Activated CD4-positive, alpha-beta memory T cell treated with anti-CD3 and anti-CD28 coated beads for 36 hours (primary cell): ENCODE measurements at regions not wholly inside any gene's neighbourhood (a gene's known extent, or its start where the extent isn't known, plus 50 kb on each side); places are given as distances from the start of the nearest gene placed in this dataset.
"Not testable (repeated sequence)": the region's sequence is repeated elsewhere in the genome, so short reads cannot be mapped to it uniquely, and the experiment has no call there.

Experiments used
- CTCF ChIA-PET: fragments of 350-600 bp; sonication (Branson Sonifier 250); formaldehyde crosslinking; loops from one replicate; lab custom pipeline; 2021; ENCODE audit warnings: antibody characterized with exemption, inconsistent platforms; lab: Charles Lee
- POLR2A ChIA-PET: fragments of 350-600 bp; sonication (Branson Sonifier 250); formaldehyde crosslinking; loops from one replicate; lab custom pipeline; 2021; ENCODE audit warnings: antibody characterized with exemption; lab: Charles Lee
- DNase-seq: peaks from one replicate; pipeline ENCODE4 v3.0.0-alpha.2; 2020
- H3K27ac Mint-ChIP-seq: one replicate; pipeline ENCODE4 v1.8.0; 2021; ENCODE audit warnings: mixed read lengths
- H3K27me3 Mint-ChIP-seq: one replicate; pipeline ENCODE4 v1.8.0; 2021; ENCODE audit warnings: mixed read lengths
- H3K36me3 Mint-ChIP-seq: one replicate; pipeline ENCODE4 v1.8.0; 2021; ENCODE audit warnings: mixed read lengths
- H3K4me1 Mint-ChIP-seq: one replicate; pipeline ENCODE4 v1.8.0; 2021; ENCODE audit warnings: low read depth, mixed read lengths
- H3K4me3 Mint-ChIP-seq: one replicate; pipeline ENCODE4 v1.8.0; 2021; ENCODE audit warnings: mild to moderate bottlenecking, mixed read lengths
- H3K9me3 Mint-ChIP-seq: one replicate; pipeline ENCODE4 v1.8.0; 2021; ENCODE audit warnings: mixed read lengths
- intact Hi-C: fragments of 100-400 bp; cut with micrococcal nuclease; formaldehyde crosslinking; loops from one replicate; pipeline ENCODE4 v1.15.1; 2023

GRCh38 chr4:97325751-97326150 lies 817.5 kb downstream of the STPG2 start:
- intact Hi-C loops, H3K4me1 Mint-ChIP-seq, POLR2A ChIA-PET, CTCF ChIA-PET, H3K27ac Mint-ChIP-seq, DNase-seq, H3K27me3 Mint-ChIP-seq, H3K36me3 Mint-ChIP-seq, H3K4me3 Mint-ChIP-seq: not testable (repeated sequence)
- peaks cover 20% of the 10 kb centered on the region for H3K9me3 Mint-ChIP-seq

DNA sequence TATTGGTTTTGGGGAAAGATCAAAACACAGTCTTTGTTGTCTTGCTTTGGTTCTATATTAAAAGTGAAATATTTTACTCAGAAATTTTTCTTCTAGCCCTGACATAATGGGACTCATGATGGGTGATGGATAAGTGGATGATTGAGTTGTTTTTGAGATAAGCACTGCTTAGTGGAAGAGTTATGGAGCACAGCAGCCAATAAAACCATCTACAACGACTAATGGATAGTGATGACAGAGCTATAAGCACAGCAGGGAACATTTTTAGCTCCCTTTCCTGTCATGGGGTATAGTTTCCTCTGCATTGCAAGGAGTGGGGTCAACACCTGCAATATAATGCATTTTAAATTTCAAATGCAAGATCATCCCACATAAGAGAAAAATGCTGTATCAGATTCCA lies 812.4 kb downstream of the STPG2 start:
- Mint-ChIP-seq H3K27ac (no peak overlapping the region), H3K4me3 (no peak overlapping the region), H3K36me3 (no peaks in the 10 kb centered on the region), H3K9me3 (peaks cover 11% of the 10 kb centered on the region), H3K27me3 (no peaks in the 10 kb centered on the region), H3K4me1 (no peaks in the 10 kb centered on the region)
- no peak for DNase-seq
- intact Hi-C loops = no loop called here
- POLR2A ChIA-PET = no interaction called here
- CTCF ChIA-PET = no interaction called here

DNA sequence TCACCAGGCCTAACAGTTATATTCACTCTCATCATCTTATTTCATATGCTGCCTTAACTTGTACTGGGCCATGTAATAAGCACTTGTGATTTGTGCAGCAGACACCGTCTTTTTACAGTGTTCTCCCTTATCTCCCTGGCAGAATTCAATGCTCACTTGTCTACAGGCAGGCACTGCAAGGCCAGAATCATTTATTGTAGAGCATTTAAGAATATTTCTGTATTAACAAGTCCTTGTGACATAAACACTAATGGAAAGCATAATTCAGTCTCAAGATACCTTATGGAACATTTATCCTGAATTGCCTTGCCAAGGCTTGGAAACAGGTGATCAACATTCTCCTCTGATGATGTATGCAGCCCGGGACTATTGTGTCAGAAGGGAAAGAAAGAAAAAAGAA lies 808.9 kb downstream of the STPG2 start:
- Mint-ChIP-seq H3K9me3 (peaks cover 22% of the 10 kb centered on the region), H3K4me1 (no peaks in the 10 kb centered on the region), H3K36me3 (no peaks in the 10 kb centered on the region), H3K27me3 (no peaks in the 10 kb centered on the region), H3K4me3 (no peak overlapping the region), H3K27ac (no peak overlapping the region)
- ChIA-PET POLR2A (no interaction called here), CTCF (no interaction called here)
- no peak for DNase-seq
- intact Hi-C loops = no loop called here

GRCh38 chr4:97349468-97350186 lies 793.6 kb downstream of the STPG2 start:
- H3K27ac Mint-ChIP-seq = no peak overlapping the region
- H3K9me3 Mint-ChIP-seq = no peaks in the 10 kb centered on the region
- DNase-seq = no peak
- H3K4me3 Mint-ChIP-seq = no peak overlapping the region
- no peaks in the 10 kb centered on the region for H3K36me3 Mint-ChIP-seq
- H3K27me3 Mint-ChIP-seq = no peaks in the 10 kb centered on the region
- intact Hi-C loops = no loop called here
- ChIA-PET CTCF (interaction anchor here (0.7 kb wide), 1 partner anchor 11 kb away, joined by 3 read pairs; no protein-coding TSS in a partner anchor), POLR2A (no interaction called here)
- H3K4me1 Mint-ChIP-seq = no peaks in the 10 kb centered on the region

DNA sequence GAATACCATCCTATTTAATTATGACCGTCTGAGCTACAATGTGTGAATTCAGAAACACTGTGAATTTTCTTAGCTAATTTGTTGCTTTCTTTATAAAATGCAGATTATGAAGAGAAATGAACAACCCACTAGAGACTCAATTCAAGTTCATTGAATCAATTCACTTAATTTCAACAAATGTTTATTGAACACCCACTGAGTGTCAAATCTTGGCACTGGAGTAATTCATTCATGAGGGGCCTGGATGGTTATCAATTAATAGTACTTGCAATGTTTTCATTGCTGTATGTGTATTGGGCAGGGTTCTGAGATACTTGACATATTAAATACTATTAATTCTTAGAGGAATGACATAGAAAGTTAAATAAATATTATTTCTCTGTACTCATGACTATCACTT lies 789.4 kb downstream of the STPG2 start:
- ChIA-PET POLR2A (no interaction called here), CTCF (no interaction called here)
- intact Hi-C loops = no loop called here

GRCh38 chr4:97359826-97360225 lies 783.5 kb downstream of the STPG2 start:
- no peak overlapping the region for H3K4me3 Mint-ChIP-seq
- no peaks in the 10 kb centered on the region for H3K36me3 Mint-ChIP-seq
- ChIA-PET POLR2A (no interaction called here), CTCF (no interaction called here)
- no peaks in the 10 kb centered on the region for H3K4me1 Mint-ChIP-seq
- peaks cover 31% of the 10 kb centered on the region for H3K9me3 Mint-ChIP-seq
- DNase-seq = no peak
- H3K27ac Mint-ChIP-seq = no peak overlapping the region
- H3K27me3 Mint-ChIP-seq = no peaks in the 10 kb centered on the region
- intact Hi-C loops = no loop called here

More for the DNA sequence above, 789.4 kb downstream of the STPG2 start:
- Mint-ChIP-seq H3K36me3 (no peaks in the 10 kb centered on the region), H3K4me3 (no peak overlapping the region), H3K4me1 (no peaks in the 10 kb centered on the region), H3K9me3 (peaks cover 18% of the 10 kb centered on the region), H3K27ac (no peak overlapping the region), H3K27me3 (no peaks in the 10 kb centered on the region)
- DNase-seq = no peak

GRCh38 chr4:97360733-97361132 lies 782.5 kb downstream of the STPG2 start:
- H3K9me3 Mint-ChIP-seq = peaks cover 29% of the 10 kb centered on the region
- H3K27ac Mint-ChIP-seq = no peak overlapping the region
- no peaks in the 10 kb centered on the region for H3K4me1 Mint-ChIP-seq
- no peaks in the 10 kb centered on the region for H3K36me3 Mint-ChIP-seq
- ChIA-PET CTCF (interaction anchor here (0.6 kb wide), 1 partner anchor 386 kb away, joined by 3 read pairs; no protein-coding TSS in a partner anchor), POLR2A (no interaction called here)
- intact Hi-C loops = no loop called here
- no peak for DNase-seq
- H3K27me3 Mint-ChIP-seq = no peaks in the 10 kb centered on the region
- no peak overlapping the region for H3K4me3 Mint-ChIP-seq

GRCh38 chr4:97367878-97368277 lies 775.4 kb downstream of the STPG2 start:
- no peaks in the 10 kb centered on the region for H3K4me1 Mint-ChIP-seq
- CTCF ChIA-PET = no interaction called here
- no peaks in the 10 kb centered on the region for H3K27me3 Mint-ChIP-seq
- no peak for DNase-seq
- H3K36me3 Mint-ChIP-seq = no peaks in the 10 kb centered on the region
- H3K9me3 Mint-ChIP-seq = peaks cover 15% of the 10 kb centered on the region
- H3K27ac Mint-ChIP-seq = no peak overlapping the region
- H3K4me3 Mint-ChIP-seq = no peak overlapping the region
- POLR2A ChIA-PET = no interaction called here
- intact Hi-C loops = no loop called here

GRCh38 chr4:97370568-97370967 lies 772.7 kb downstream of the STPG2 start:
- Mint-ChIP-seq H3K27ac (no peak overlapping the region), H3K36me3 (no peaks in the 10 kb centered on the region), H3K4me3 (no peak overlapping the region), H3K9me3 (peaks cover 8% of the 10 kb centered on the region), H3K27me3 (no peaks in the 10 kb centered on the region), H3K4me1 (no peaks in the 10 kb centered on the region)
- POLR2A ChIA-PET = no interaction called here
- CTCF ChIA-PET = no interaction called here
- DNase-seq = no peak
- intact Hi-C loops = no loop called here

- Mint-ChIP-seq H3K27ac (no peak overlapping the region), H3K9me3 (peaks cover 7% of the 10 kb centered on the region), H3K4me3 (no peak overlapping the region), H3K27me3 (no peaks in the 10 kb centered on the region), H3K36me3 (no peaks in the 10 kb centered on the region), H3K4me1 (no peaks in the 10 kb centered on the region)
- intact Hi-C loops = no loop called here
- ChIA-PET CTCF (interaction anchor here (0.7 kb wide), 1 partner anchor 162 kb away, joined by 3 read pairs; no protein-coding TSS in a partner anchor), POLR2A (no interaction called here)
- DNase-seq = no peak
Measured at GRCh38 chr4:97374526-97374925, 768.8 kb downstream of the STPG2 start.

DNA sequence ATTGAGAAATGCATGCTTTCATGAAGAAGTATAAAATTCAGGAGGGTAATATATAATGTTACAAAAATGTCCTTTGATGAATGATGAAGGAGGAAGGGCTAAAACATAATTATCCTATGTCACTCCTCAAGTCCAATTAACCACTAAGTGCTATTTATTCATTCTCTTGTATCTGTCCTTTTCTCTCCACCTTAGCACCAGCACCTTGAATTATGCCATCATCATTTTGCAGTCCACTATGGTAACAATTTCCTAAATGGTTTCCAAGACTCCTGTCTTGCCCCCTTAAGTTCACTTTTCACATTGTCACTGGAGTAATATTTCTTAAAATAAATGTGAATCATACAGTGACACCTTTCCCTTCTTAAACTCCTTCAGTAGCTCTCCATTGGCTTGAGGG lies 756.3 kb downstream of the STPG2 start:
- no peak overlapping the region for H3K4me3 Mint-ChIP-seq
- intact Hi-C loops = no loop called here
- H3K4me1 Mint-ChIP-seq = no peaks in the 10 kb centered on the region
- H3K27me3 Mint-ChIP-seq = no peaks in the 10 kb centered on the region
- POLR2A ChIA-PET = no interaction called here
- H3K9me3 Mint-ChIP-seq = peaks cover 5% of the 10 kb centered on the region
- CTCF ChIA-PET = no interaction called here
- H3K27ac Mint-ChIP-seq = no peak overlapping the region
- no peaks in the 10 kb centered on the region for H3K36me3 Mint-ChIP-seq
- DNase-seq = no peak

GRCh38 chr4:97394653-97395052 lies 748.6 kb downstream of the STPG2 start:
- Mint-ChIP-seq H3K4me3 (no peak overlapping the region), H3K27me3 (no peaks in the 10 kb centered on the region), H3K27ac (no peak overlapping the region), H3K9me3 (peaks cover 8% of the 10 kb centered on the region), H3K4me1 (no peaks in the 10 kb centered on the region), H3K36me3 (no peaks in the 10 kb centered on the region)
- intact Hi-C loops = no loop called here
- ChIA-PET CTCF (no interaction called here), POLR2A (no interaction called here)
- DNase-seq = no peak

GRCh38 chr4:97396097-97396496 lies 747.2 kb downstream of the STPG2 start:
- ChIA-PET POLR2A (no interaction called here), CTCF (no interaction called here)
- H3K27ac Mint-ChIP-seq = no peak overlapping the region
- H3K4me3 Mint-ChIP-seq = no peak overlapping the region
- H3K27me3 Mint-ChIP-seq = no peaks in the 10 kb centered on the region
- intact Hi-C loops = no loop called here
- H3K36me3 Mint-ChIP-seq = no peaks in the 10 kb centered on the region
- H3K4me1 Mint-ChIP-seq = no peaks in the 10 kb centered on the region
- DNase-seq = no peak
- H3K9me3 Mint-ChIP-seq = peaks cover 10% of the 10 kb centered on the region
